Stimulated activated CD4-positive, alpha-beta T cell treated with anti-CD3 and anti-CD28 coated beads, Interleukin-15, amount 100 ng/mL, for 48 hours (primary cell): ENCODE measurements at regions not wholly inside any gene's neighbourhood (a gene's known extent, or its start where the extent isn't known, plus 50 kb on each side); places are given as distances from the start of the nearest gene placed in this dataset.

Experiments used
- DNase-seq, 2 donors: peaks; one replicate each; pipeline ENCODE4 v3.0.0-alpha.2; 2020; ENCODE audit warnings: low read depth in 2 of 2

DNA sequence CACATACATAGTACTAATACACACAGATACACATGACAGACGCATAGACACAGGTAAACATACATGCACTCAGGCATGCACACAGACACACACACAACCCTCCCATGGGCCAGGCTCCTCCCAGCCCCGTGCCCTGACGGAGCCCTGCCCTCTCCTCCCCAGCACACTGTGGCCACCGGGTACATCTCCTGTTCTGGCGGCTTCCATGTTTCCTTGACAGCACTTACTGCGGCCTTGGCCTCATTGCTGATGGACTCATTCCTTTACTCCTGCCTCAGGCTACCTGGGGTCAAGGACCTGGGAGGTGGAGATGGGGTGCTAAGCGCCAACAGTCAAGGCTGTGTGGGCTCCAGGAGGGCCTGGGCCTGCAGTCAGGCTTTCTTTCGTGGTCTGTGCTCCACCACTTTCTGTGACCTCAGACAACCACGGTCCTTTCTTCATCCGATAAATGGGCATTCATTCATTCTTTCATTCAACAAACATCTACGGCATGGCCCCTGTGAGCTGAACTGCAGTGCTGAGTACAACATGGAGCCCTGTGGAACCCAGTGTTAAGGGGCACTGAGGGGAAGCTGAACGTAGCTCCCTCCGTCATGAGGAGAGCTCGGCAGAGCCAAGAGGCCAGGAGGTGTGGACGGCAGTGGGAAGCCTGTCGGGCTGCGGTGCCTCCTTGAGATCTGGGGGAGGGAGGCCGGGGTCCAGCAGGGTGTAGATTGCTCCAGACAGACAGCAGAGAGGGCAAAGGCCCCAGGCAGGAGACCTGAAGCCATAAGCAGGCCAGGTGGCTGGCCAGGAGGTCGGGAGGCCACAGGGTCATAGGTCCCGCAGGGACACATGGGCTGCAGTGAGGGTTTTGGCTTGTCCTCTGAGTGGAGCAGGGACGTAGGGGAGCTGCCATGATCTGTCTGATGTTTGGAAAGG, 190.4 kb upstream of the HDAC4 start:
- DNase-seq, result no peak

DNA sequence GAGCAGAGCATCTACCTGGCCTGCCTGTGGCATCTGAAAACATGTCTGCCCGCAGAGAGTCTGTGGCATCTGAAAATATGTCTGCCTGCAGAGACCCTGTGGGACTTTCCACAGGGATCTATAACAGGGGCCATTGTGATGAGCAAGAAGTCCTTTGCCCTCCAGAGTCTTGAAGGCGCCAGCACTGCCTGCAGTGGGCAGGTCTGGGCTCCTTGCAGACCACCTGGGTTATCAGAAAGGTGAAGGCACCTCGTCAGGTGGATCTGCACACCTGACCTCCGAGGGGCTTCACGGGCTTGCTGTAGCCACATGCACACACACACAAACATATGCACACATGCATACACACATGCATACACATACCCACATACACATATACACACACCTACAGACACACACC, 189.5 kb upstream of the HDAC4 start:
- no peak for DNase-seq

DNA sequence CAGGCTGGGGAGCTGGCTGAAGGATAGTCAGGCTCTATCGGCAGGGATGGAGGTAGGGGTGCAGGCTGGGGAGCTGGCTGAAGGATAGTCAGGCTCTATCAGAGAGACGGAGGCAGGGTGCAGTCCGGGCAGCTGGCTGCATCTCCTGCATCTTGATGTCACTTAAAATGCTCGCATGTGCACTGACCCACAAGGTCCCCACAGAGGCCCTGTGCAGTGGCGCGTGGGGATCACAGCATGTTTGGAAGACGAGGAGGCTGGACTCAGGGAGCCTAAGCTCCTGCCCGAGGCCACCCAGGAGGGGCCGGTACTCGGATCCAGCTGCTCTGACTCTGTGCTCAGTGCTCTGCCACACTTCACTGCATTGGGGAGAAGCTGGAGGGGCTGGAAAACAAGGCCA, 189.0 kb upstream of the HDAC4 start:
- DNase-seq, result no peak

DNA sequence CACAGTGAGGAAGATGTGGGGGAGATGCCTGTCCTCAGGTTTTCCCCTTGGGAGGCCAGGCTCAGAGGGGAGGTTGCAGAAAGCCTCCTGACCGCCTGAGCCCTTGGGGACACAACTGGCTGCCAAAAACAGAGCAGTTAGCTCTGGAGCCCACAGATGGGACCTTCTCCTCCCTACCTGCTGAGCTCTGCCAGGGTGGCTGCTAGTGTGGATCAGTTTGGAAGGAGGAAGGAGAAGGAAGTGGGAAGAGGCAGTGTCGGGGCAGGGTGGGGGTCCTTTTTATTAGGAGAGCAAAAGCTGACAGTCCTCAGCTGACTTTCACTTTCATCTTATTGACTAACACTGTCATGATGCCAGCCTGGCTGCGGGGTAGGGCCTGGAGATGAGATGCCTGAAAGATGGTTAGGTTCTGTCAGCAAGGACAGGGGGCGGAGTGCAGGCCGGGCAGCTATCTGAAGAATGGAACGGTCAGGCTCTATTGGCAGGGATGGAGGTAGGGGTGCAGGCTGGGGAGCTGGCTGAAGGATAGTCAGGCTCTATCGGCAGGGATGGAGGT, 188.5 kb upstream of the HDAC4 start:
- no peak for DNase-seq

DNA sequence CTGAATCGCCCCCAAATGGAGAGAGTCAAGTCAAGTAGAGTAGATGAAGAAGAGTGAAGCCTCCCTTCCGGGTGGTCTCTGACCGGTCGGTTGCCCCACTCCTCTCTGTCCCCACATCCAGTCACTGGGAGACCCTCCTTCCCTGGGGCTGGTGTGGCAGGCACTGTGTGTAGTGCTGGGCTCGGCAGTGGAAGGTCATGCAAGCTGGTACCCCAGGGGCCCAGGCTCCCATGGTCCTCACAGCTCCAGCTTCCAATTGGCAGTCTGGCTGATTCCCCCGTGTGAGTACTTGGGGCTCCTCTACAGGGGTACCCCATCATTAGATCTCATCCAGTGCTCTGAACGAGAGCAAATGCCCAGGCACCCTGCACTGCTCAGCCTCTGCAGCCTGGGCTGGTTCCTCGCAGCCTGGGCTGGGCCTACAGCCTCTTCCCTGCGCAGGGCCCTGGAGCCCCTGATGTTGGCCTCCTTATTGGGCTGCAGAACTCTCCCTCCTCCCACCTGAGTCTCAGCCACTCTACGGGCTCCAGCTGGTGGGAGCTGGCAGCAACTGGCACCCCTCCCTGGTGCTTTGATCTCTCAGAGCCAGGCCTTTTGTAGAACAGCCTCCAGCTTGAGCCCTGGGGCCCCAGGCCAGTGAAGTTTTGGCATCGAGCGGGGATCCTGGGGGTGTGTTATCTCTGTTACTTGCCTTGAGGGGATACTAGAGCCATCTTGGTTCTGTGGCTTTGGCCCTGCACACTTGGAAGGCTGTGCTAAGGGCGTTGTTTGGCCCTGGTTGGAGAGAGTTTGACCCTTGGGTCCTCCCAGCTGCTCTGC, 187.8 kb upstream of the HDAC4 start:
- DNase-seq, result no peak

DNA sequence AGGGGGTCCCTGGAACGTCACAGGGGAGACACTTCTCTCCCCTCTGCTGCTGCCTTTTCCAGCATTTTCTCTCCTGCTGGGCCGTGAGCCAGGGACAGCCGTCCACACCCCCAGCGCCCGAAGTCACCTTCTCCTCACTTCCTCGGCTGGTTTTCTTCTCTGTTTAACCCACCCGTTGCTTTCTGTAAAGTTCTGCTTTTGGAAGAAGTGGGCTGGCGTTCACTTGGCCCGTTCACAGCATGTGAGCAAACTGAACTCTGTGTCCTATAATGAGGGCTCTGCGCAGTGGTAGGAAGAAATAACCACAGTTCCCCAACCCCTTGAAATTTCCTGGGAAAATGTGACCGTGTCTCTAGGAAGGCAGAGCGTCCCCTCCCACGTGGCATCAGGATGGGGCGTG, 187.0 kb upstream of the HDAC4 start:
- DNase-seq, result no peak

DNA sequence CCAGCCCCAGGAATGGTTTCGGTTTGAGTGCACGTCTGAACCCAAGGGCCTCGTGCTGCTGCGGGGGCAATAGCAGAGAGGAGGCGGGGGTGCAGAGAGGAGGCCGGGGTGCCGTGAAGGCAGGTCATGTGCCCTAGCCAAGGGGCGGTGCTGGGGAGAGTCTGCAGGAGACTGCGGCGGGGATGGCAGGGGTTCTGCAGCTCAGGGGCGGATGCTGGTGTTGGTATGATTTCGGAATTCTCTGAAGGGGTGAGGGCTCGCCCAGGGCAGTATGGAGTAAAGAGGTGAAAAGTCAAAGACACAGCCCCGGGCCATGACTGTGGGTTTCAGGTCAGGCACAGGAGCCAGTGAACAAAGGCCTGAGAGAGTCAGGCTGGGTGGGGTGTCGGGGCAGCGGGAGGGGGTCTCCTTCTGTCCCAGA, 186.5 kb upstream of the HDAC4 start:
- DNase-seq, result no peak

DNA sequence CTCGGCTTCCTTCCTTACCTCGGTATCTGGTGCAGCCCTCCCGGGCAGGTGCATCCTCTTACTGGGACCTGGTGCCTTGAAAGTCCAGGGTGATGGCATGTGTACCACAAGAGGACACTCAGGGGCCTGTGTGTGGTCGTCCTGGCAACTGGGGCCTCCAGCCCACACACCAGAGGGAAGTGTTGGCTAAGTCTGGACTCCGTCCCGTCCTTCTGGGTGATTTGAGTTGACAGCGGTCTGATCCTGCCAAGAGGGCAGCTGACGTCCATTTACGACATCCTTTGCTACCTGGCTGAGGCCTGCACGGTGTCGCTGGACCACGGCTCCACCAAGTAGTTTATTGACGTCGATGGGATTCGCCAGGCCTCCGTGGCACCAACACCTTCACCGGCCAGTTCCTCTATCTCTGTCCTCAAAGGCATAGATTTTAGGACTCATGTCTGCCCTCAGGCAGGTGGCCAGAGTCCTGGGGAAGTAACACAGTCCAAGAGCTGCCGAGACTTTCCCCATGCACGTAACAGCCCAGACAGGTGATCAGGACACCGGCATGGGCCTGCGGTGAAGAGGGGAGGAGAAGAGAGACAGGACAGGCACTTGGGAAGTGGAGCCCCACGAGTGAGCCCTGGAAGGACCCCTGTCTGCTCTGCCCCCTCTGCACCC, 186.0 kb upstream of the HDAC4 start:
- DNase-seq, result no peak

DNA sequence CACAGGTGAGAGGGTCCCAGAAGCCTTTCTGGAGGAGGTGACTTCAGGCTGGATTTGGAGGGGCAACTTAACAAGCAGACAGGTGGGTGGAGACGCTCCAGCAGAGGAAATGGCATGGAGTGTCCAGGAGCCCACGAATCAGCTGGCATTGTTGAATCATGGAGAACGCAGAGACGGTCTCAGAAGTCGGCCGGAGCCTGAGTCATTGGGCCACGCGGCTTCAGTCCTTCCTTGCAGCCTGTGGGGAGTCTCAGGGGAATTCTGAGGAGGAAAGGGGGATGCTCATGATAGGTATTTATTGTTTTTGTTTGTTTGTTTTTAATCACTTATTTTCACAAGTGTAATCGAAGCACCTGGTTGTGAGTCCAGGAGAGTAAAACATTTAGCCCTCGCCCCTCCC, 184.6 kb upstream of the HDAC4 start:
- no peak for DNase-seq

DNA sequence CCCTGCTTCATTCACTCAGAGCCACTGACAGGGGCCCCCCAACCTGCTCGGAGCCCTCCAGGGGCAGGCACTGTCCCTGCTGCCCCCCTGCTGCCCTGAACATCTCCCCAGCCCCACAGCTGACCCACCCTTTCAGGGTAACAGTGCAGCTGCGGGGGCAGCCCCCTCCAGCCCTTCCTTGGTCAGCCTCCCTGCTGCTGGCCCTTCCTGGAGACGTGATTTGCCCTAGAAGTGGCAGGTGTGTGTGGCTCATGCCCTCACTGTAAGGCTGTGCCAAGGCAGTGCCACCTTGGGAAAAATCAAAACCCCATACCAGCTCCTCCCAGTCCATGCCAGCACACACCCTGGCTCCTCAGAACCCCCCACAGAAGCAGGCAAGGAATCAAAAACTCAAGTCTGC, 184.2 kb upstream of the HDAC4 start:
- DNase-seq, result no peak

DNA sequence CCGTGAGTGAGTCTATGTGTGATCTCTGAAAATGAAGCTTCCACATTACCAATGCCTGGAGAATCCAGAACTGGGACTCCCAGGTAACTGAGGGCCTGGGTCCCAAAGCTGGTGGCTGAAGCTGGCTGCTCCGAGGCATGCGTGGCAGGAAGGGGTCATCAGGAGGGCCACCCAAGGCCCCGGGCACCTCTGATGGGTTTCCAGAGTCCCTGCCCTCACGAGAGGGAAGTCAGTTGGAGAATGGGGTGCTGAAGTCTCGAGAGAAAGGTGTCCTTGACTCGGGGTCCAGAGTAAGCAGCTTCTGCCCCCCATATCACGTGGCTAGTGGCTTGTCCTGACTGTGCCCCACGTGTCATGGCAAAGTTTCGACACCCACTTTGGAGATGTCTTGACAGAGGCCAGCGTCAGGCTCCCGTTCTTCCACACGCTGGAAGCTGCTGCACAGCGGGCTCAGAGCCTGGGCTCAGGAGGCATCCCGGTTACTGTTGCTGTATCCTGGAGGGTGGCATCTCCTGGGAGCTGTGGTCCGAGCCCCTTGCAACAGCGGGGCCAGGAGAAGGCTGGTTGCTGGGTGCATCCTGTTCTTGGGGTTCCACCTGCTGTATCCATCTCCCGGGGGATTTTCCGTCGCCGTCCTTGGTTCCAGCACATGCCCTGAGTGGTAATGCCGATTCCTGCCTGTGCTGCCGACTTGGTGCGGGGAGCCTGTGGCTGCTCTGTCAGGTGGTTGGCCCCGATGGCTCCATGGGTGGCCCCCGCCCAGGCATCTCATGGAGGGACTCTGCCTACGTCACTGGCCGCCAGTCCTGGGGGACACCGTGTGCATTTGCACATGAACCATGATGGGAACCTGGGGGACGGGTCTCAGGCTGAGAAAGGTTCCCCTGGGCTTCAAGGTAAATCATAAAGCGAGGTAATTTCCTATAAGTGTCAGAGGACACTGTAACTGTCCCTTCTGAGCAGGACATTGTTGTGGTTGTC, 183.3 kb upstream of the HDAC4 start:
- DNase-seq, result no peak

DNA sequence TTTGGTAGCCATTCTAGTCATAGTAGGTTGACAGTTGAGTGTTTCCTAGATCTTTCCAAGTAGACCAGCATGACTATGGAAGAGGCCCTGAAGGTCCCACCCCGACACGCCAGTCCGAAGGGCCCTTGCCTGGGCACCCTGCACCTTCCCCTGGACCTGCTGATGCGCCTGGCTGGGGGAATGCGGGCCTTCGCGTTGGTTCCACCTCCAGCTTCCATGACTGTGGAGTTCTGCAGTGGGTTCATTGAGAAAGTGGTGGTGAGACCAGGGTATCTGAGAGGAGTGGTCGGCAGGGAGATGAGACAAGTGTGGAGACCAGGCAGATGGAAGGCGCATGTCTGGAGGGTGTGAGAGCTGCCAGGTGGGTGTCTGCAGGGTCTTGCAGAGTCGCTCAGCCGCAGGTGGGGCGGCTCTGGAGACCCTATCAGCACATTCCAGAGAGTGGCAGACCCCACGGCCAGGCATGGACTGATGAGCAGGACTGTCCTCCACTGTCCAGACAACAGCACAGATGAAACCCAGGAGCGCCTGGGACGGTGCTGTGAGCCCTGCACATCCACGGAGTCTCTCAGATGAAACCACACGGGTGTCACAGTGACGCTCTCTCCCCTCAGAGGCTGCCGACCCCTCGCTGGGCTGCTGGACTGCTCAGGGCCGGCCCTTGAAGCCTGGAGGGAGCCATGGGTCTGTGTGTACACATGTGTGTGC, 182.5 kb upstream of the HDAC4 start:
- no peak for DNase-seq

DNA sequence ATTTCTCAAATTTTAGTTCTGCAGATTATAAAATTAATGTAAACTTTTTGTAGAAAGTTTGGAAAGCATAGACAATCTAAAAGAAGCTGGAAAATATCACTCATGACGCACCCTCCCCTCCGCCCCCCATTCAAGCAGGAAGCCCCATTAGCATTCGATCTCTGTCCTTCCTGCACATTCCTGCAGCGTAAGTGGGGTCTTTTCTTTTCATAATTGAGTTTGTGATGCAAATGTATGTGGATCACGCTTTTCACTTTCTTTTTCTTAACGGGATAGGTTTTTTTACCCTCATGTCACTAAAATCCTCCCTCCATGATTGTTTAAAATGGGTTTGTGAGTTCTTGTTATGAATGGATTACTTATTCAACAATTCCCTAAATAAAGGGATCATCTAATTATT, 181.7 kb upstream of the HDAC4 start:
- DNase-seq, result no peak

DNA sequence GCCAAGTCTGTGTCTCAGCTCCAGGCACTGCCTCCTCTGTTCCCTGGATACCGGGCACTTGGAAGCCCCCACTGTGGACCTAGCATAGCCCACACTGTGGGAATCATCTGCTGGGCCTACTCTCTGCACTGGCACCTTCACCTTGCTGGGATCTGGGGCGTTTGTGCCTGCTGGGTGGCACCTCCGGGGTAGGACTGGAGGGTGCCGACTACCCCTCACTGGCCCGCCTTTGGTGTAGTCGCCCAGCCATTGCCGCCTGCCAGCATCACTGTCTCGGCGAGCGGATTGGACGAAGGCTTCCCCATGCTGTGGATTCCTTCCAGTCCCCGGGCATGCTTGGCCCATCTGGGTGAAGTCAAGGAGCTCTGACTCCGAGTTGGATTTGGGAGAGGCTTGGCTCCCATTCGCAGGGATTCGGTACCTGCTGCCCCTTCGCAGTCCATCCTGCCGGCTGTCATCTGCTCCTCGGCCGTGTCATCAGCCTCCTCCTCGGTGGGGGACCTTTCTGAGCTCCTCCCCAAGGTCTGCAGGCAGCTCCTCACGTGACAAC, 180.6 kb upstream of the HDAC4 start:
- DNase-seq, result no peak

DNA sequence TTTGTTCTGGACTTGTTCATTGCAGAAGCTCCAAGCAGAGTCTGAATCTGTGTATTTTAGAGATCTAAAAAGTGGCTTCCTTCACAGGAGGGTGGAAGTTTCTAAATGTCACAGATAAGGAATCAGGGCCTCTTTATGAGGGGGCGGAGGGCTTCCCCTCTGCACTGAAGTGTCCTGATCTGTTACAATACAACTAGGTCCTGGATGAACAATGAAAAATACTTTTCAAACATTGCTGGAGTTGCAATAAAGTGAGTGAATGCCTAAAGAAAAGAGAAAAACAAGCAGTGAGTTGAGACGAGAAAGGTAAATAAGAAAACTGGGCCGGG, 179.3 kb upstream of the HDAC4 start:
- no peak for DNase-seq

DNA sequence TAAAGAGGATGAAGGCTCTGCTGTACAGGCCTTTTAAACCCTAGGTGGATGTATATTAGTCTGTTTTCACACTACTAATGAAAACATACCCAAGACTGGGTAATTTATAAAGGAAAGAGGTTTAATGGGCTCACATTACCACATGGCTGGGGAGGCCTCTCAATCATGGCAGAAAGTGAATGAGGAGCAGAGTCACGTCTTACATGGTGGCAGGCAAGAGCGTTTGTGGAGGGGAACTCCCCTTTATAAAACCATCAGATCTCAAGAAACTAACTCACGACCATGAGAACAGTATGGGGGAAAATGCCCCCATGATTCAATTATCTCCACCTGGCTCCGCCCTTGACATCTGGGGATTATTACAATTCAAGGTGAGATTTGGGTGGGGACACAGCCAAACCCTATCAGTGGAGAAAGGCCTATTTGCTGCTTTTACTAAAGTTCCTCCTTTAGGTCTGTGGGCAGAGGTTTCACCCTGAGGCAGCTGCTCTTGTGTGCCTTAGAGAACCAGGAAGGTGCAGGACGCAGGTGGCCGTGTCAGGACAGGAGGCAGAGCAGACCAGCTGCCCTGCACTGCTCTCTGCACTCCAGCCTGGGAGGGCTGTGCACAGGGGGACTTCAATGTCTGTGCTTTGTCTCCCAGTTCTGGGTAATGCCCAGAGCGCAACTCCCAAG, 178.8 kb upstream of the HDAC4 start:
- DNase-seq, result no peak

DNA sequence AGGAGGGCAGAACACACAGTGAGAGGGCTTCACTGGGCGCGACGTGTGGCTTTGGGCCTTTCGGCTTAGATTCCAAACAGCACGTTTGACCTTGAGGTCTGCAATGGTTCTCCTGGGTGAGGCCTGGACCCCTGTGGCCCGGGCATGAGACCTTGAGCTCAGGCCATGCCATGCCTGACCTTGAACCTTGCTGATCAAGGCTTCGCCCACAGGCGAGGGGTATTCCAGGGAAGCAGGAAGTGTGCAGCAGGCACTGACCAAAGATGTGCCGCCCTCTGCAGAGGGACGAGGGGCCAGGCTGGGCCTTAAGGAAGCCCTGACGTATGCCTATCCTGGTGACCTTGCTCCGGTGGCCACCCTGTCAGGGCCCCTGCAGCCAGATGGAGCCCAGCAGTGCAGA, 178.3 kb upstream of the HDAC4 start:
- no peak for DNase-seq

DNA sequence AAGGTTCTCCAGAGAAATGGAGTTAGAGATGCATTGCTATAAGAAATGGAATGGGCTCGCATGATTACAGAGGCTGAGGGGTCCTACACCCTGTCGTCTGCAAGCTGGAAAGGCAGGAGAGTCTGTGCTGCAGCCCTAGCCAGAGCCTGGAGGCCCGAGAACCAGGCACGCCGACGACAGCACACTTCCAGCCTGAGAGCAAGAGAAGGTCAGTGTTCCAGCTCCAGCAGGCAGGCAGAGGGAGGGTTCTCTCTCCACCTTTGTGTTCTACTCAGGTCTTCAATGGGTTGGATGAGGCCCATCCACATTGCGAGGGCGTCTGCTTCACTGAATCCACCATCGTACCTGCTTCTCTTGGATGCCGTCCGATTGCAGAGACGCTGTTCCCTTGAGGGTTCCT, 177.6 kb upstream of the HDAC4 start:
- DNase-seq, result no peak

DNA sequence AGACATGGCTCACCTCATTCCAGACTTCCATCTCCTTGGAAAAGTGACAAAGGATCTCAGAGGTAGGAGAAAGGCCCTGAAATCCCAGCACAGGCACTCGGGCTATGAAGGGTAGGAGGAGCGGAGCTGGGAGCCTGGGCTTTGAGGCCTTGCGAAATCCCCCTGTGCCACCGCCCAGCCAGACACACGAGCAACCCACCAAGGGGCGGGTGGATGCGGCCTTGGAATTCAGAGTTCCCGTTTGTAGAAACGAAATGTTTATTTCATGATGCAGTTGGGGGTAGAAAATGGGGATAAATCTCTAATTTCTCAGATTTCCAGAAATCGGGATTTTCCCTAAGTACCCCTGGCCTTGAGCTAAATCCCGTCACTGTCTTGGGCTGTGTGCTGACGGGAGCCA, 177.1 kb upstream of the HDAC4 start:
- no peak for DNase-seq
